Naive thymus-derived CD4-positive, alpha-beta T cell (primary cell): ENCODE measurements at regions not wholly inside any gene's neighbourhood (a gene's known extent, or its start where the extent isn't known, plus 50 kb on each side); places are given as distances from the start of the nearest gene placed in this dataset.
"Not testable (repeated sequence)": the region's sequence is repeated elsewhere in the genome, so short reads cannot be mapped to it uniquely, and the experiment has no call there.

Experiments used
- ATAC-seq: fragments of 150-1000 bp; cut with Tn5 transposase; 2 replicates; pipeline ENCODE4 v1.10.0; 2021; ENCODE audit warnings: mild to moderate bottlenecking, moderate library complexity
- CTCF ChIA-PET: fragments of 350-600 bp; sonication (Branson Sonifier 250); formaldehyde crosslinking; loops from one replicate; lab custom pipeline; 2021; ENCODE audit warnings: antibody characterized with exemption; lab: Charles Lee
- POLR2A ChIA-PET: fragments of 350-600 bp; sonication (Branson Sonifier 250); formaldehyde crosslinking; loops from one replicate; lab custom pipeline; 2021; ENCODE audit warnings: antibody characterized with exemption, inconsistent platforms; lab: Charles Lee
- DNase-seq, 9 donors: peaks; one replicate each; pipeline versions ENCODE4 v3.0.0 to v3.0.0-alpha.2; 2020 to 2022; ENCODE audit warnings: mixed read lengths in 1 of 9
- H3K27ac ChIP-seq: one replicate; pipeline ENCODE4 v1.7.0; 2013; ENCODE audit warnings: mild to moderate bottlenecking, low read depth, low read length, moderate library complexity
- H3K27me3 ChIP-seq, 2 donors: one replicate each; pipeline ENCODE4 v1.7.0; 2013; ENCODE audit warnings: low read length in 2 of 2, mild to moderate bottlenecking in 2 of 2, moderate library complexity in 2 of 2; ENCODE audit not compliant: control insufficient read depth in 2 of 2, insufficient read depth in 2 of 2
- H3K36me3 ChIP-seq, 3 experiments: 1 replicate in 2 of 3; 2 replicates in 1 of 3; pipeline ENCODE4 v1.7.0; 2013; ENCODE audit warnings: low read length in 3 of 3, mild to moderate bottlenecking in 3 of 3, moderate library complexity in 1 of 3; ENCODE audit not compliant: insufficient read depth in 3 of 3, control insufficient read depth in 2 of 3
- H3K4me1 ChIP-seq, 2 donors: one replicate each; pipeline ENCODE4 v1.7.0; 2013; ENCODE audit warnings: low read length in 2 of 2, mild to moderate bottlenecking in 2 of 2, moderate library complexity in 1 of 2; ENCODE audit not compliant: control insufficient read depth in 2 of 2, insufficient read depth in 2 of 2
- H3K4me3 ChIP-seq: 2 replicates; pipeline ENCODE4 v1.7.0; 2013; ENCODE audit warnings: mild to moderate bottlenecking, low read length
- H3K9me3 ChIP-seq, 3 experiments: 1 replicate in 2 of 3; 2 replicates in 1 of 3; pipeline ENCODE4 v1.7.0; 2013; ENCODE audit warnings: low read length in 3 of 3; ENCODE audit not compliant: control insufficient read depth in 2 of 3
- H3K27ac Mint-ChIP-seq, 9 donors: one replicate each; pipeline ENCODE4 v1.8.0; 2020 to 2022; ENCODE audit warnings: mixed read lengths in 9 of 9, mild to moderate bottlenecking in 8 of 9, moderate library complexity in 5 of 9, inconsistent platforms in 2 of 9
- H3K27me3 Mint-ChIP-seq, 5 donors: one replicate each; pipeline ENCODE4 v1.8.0; 2021 to 2022; ENCODE audit warnings: mixed read lengths in 5 of 5, mild to moderate bottlenecking in 1 of 5
- H3K36me3 Mint-ChIP-seq, 5 donors: one replicate each; pipeline ENCODE4 v1.8.0; 2020 to 2022; ENCODE audit warnings: mixed read lengths in 5 of 5, mild to moderate bottlenecking in 3 of 5, inconsistent platforms in 1 of 5
- H3K4me1 Mint-ChIP-seq, 7 donors: one replicate each; pipeline ENCODE4 v1.8.0; 2020 to 2022; ENCODE audit warnings: mixed read lengths in 7 of 7, mild to moderate bottlenecking in 3 of 7, inconsistent platforms in 1 of 7
- H3K4me3 Mint-ChIP-seq, 10 donors: one replicate each; pipeline ENCODE4 v1.8.0; 2020 to 2022; ENCODE audit warnings: mild to moderate bottlenecking in 10 of 10, mixed read lengths in 10 of 10, moderate library complexity in 6 of 10, inconsistent platforms in 2 of 10
- H3K9me3 Mint-ChIP-seq, 11 donors: one replicate each; pipeline ENCODE4 v1.8.0; 2020 to 2022; ENCODE audit warnings: mixed read lengths in 11 of 11, mild to moderate bottlenecking in 4 of 11, inconsistent platforms in 1 of 11, moderate library complexity in 1 of 11
- intact Hi-C, 2 donors: fragments of 100-400 bp; cut with micrococcal nuclease; formaldehyde crosslinking; loops; one replicate each; pipeline ENCODE4 v1.15.1; 2023

DNA sequence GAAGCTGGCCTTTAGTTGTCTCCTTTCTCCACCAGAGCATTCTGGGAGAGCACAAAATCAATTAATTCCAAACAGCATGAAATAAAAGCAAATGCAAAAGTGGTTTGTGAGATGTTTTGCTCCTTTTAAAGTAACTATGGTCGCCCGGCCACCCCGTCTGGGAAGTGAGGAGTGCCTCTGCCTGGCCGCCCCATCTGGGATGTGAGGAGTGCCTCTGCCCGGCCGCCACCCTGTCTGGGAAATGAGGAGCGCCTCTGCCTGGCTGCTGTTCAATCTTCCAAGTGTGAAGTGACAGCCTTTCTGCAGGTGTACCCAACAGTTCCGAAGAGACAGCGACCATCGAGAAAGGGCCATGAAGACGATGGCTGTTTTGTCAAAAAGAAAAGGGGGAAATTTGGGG is 381.3 kb upstream of the FGF16 start:
- no peak overlapping the region for H3K27ac Mint-ChIP-seq
- CTCF ChIA-PET, result no interaction called here
- DNase-seq (no peak), ATAC-seq (no peak)
- no peak overlapping the region for H3K27ac ChIP-seq
- peaks cover 0 to 4% (median 0%) of the 10 kb centered on the region in 5 donors for H3K27me3 Mint-ChIP-seq
- POLR2A ChIA-PET, result no interaction called here
- no peaks in the 10 kb centered on the region for H3K36me3 Mint-ChIP-seq
- H3K4me1 ChIP-seq, result no peaks in the 10 kb centered on the region
- no peaks in the 10 kb centered on the region for H3K36me3 ChIP-seq
- H3K9me3 ChIP-seq, result no peaks in the 10 kb centered on the region
- no peaks in the 10 kb centered on the region for H3K27me3 ChIP-seq
- no peak overlapping the region for H3K4me3 Mint-ChIP-seq
- peaks cover 0 to 1% (median 0%) of the 10 kb centered on the region in 11 donors for H3K9me3 Mint-ChIP-seq
- H3K4me3 ChIP-seq, result no peak overlapping the region
- intact Hi-C loops, result no loop called here
- H3K4me1 Mint-ChIP-seq, result peaks cover 5 to 15% (median 8%) of the 10 kb centered on the region in 7 donors

DNA sequence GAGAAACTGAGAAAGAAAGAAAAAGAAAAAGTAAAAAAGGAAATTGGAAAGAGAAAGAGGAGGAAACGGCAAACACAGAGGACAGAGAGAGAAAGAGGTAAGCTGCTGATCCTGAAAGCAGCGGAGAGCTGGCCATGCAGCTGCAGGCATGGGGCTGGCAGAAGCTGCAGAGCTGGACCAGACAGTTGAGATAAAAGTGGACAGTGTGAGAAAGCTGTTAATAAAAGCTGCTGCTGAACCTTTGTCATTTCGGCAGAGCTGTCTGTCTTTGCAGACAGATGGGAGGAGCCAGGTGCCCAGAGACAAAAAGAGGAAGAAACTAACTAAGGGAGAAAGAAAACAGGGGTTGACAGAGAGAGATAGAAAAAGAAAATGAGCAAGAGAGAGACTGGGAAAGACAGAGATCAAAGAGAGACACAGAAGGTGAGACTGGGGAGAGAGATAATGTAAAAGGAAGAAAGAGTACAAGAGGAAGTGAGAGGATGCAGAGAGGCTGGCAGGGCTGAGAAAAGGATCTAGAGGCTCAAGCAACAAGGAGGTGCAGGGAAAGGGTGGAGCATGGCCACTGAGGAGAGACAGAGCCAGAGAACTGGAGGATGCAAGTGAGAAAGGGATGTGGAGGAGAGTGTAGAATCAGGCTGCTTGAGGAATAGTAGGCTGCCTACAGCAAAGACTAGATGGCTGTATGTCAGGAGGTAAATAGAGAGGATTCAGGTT is 376.8 kb upstream of the FGF16 start:
- Mint-ChIP-seq H3K27me3 (peaks cover 0 to 4% (median 0%) of the 10 kb centered on the region in 5 donors), H3K27ac (peak overlapping the region in 2 of 9 donors; percentile 36 to 50), H3K4me3 (peak overlapping the region in 4 of 10 donors; percentile 0 to 66 (median 10)), H3K4me1 (peaks cover 5 to 15% (median 8%) of the 10 kb centered on the region in 7 donors), H3K36me3 (peaks cover 0 to under 1% (median 0%) of the 10 kb centered on the region in 5 donors), H3K9me3 (peaks cover 0 to 4% (median 0%) of the 10 kb centered on the region in 11 donors)
- Histone ChIP-seq H3K9me3 (no peaks in the 10 kb centered on the region), H3K4me3 (no peak overlapping the region), H3K27ac (no peak overlapping the region), H3K4me1 (no peaks in the 10 kb centered on the region), H3K36me3 (no peaks in the 10 kb centered on the region), H3K27me3 (no peaks in the 10 kb centered on the region)
- DNase-seq (no peak), ATAC-seq (no peak)
- intact Hi-C loops, result no loop called here
- CTCF ChIA-PET, result no interaction called here
- POLR2A ChIA-PET, result no interaction called here

DNA sequence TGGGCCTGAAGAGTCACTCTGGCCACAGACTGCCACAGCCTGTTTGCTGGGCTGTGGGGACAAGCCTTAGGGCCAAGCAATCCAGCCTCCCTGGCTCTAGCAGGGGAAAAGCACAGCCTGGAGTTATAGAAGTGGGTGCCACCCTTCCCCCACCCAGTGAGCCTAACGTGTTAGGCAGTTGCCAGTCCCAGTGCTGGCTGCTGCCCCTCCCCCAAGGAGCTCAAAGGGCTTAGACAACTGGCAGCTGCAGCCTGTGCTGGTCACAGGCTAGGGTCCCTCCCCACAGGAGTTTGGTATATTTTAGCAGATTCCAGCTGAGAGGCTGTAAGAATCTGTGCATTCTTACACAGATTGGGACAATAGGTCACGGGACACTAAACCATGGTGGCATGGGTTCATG is 370.3 kb upstream of the FGF16 start:
- DNase-seq (no peak), ATAC-seq (no peak)
- peaks cover 0 to 29% (median 13%) of the 10 kb centered on the region in 11 donors for H3K9me3 Mint-ChIP-seq
- intact Hi-C loops, result no loop called here
- Histone ChIP-seq H3K9me3 (no peaks in the 10 kb centered on the region), H3K27ac (no peak overlapping the region), H3K4me1 (no peaks in the 10 kb centered on the region), H3K36me3 (no peaks in the 10 kb centered on the region), H3K4me3 (no peak overlapping the region), H3K27me3 (no peaks in the 10 kb centered on the region)
- ChIA-PET CTCF (no interaction called here), POLR2A (no interaction called here)
- H3K36me3 Mint-ChIP-seq, result peaks cover 0 to 6% (median 0%) of the 10 kb centered on the region in 5 donors
- no peak overlapping the region for H3K4me3 Mint-ChIP-seq
- no peak overlapping the region for H3K27ac Mint-ChIP-seq
- no peaks in the 10 kb centered on the region for H3K4me1 Mint-ChIP-seq
- peaks cover 0 to 7% (median 0%) of the 10 kb centered on the region in 5 donors for H3K27me3 Mint-ChIP-seq

DNA sequence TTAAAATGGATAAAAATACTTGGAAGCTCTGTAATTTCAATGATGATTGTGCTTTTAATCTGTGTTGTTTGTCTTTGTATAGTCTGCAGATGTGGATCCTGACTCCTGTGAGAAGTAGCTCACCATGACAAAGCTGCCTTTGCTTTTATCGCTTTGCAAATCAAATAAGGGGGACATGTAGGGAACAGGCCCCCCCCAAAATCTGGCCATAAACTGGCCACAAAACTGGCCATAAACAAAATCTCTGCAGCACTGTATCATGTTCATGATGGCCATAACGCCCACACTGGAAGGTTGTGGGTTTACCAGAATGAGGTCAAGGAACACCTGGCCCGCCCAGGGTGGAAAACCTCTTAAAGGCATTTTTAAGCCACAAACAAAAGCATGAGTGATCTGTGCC is 366.0 kb upstream of the FGF16 start:
- H3K36me3 Mint-ChIP-seq, POLR2A ChIA-PET, H3K36me3 ChIP-seq, CTCF ChIA-PET, ATAC-seq, H3K27me3 ChIP-seq, H3K27ac ChIP-seq, H3K4me3 Mint-ChIP-seq, intact Hi-C loops, H3K9me3 ChIP-seq, H3K27ac Mint-ChIP-seq, H3K4me3 ChIP-seq, H3K27me3 Mint-ChIP-seq, H3K4me1 Mint-ChIP-seq, DNase-seq, H3K4me1 ChIP-seq: not testable (repeated sequence)
- peaks cover 0 to 38% (median 15%) of the 10 kb centered on the region in 11 donors for H3K9me3 Mint-ChIP-seq

DNA sequence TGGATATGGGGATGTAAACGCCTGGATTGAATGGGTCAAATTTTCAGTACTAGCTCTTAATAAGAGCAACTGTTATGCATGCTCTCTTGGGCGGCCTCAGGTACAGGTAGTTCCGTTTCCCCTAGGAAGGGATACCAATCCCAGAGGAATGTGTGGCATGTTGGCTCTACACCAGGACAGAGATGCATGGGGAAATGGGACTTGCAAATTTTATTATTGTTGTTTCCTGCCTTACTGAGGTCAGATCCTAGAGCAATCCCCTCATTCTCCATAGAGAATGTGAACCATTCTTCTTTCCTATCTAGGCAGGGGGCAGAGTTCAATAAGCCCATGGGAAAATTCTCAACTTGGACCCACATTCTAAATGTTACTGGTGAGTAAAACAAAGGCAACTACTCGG is 361.8 kb upstream of the FGF16 start:
- intact Hi-C loops, result no loop called here
- CTCF ChIA-PET, result no interaction called here
- no peaks in the 10 kb centered on the region for H3K36me3 Mint-ChIP-seq
- no peaks in the 10 kb centered on the region for H3K4me1 ChIP-seq
- H3K4me3 Mint-ChIP-seq, result no peak overlapping the region
- H3K4me3 ChIP-seq, result no peak overlapping the region
- H3K36me3 ChIP-seq, result no peaks in the 10 kb centered on the region
- H3K9me3 Mint-ChIP-seq, result peaks cover 0 to 24% (median 11%) of the 10 kb centered on the region in 11 donors
- no peak overlapping the region for H3K27ac ChIP-seq
- no peak overlapping the region for H3K27ac Mint-ChIP-seq
- H3K27me3 ChIP-seq, result no peaks in the 10 kb centered on the region
- ATAC-seq, result no peak
- peaks cover 0 to 10% (median 0%) of the 10 kb centered on the region in 5 donors for H3K27me3 Mint-ChIP-seq
- no peak for DNase-seq
- no peaks in the 10 kb centered on the region for H3K4me1 Mint-ChIP-seq
- H3K9me3 ChIP-seq, result no peaks in the 10 kb centered on the region
- POLR2A ChIA-PET, result no interaction called here

DNA sequence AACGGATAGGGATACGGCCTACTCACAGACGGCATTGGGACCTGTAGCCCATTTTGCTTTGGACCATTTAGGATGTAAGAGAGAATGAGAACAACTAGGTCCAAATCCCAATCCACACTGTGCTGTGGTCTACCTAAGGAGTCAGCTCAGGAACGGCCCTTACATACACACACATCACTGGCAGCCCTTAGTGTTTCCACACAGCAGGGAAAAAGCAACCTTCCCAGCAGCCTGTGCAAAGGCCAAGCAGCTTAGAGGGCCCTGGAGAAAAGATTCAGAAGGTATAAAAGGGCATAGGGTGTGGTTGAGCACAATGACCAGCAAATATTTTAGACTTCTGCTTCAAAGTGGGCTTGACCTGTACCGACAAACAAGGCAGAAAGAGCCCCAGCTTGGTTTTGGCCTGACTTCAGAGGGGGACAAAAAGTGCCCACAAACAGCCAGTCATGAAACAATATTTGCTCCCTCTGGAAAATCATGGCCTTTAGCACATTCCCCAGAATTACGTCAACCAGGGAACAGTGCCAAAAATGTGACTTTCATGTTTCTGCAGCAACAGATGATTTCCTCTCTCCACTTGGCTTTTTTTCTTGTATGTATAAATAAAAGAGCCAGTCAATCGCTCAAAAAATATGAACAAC is 359.5 kb upstream of the FGF16 start:
- Mint-ChIP-seq H3K27me3 (peaks cover 0 to 10% (median 6%) of the 10 kb centered on the region in 5 donors), H3K4me3 (no peak overlapping the region), H3K4me1 (no peaks in the 10 kb centered on the region), H3K36me3 (no peaks in the 10 kb centered on the region), H3K9me3 (peaks cover 0 to 5% (median 0%) of the 10 kb centered on the region in 11 donors), H3K27ac (no peak overlapping the region)
- H3K4me1 ChIP-seq, result no peaks in the 10 kb centered on the region
- H3K36me3 ChIP-seq, result no peaks in the 10 kb centered on the region
- POLR2A ChIA-PET, result no interaction called here
- no peak for DNase-seq
- no peak for ATAC-seq
- no peak overlapping the region for H3K27ac ChIP-seq
- H3K27me3 ChIP-seq, result no peaks in the 10 kb centered on the region
- intact Hi-C loops, result no loop called here
- CTCF ChIA-PET, result no interaction called here
- H3K4me3 ChIP-seq, result no peak overlapping the region
- no peaks in the 10 kb centered on the region for H3K9me3 ChIP-seq

DNA sequence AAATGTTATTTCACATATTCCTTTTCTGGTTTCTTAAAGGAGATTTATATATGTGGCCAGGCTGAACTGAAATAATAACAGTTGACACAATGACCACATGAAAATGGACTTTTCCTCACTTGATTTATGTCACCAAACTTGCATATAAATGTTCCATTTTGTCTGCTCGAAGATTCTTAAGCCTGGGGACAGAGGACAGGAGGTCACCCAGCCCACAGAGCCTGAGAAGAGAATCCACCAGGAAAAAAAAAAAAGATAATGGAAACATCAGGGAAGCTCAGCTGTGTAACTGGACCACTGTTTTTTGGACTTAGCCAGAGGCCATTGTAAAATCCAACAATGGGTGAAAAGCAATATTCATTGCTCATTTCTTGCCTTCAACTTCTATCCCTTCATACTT is 359.0 kb upstream of the FGF16 start:
- H3K4me3 Mint-ChIP-seq, result no peak overlapping the region
- ATAC-seq (no peak), DNase-seq (no peak)
- CTCF ChIA-PET, result no interaction called here
- H3K36me3 ChIP-seq, result no peaks in the 10 kb centered on the region
- H3K36me3 Mint-ChIP-seq, result no peaks in the 10 kb centered on the region
- no peaks in the 10 kb centered on the region for H3K27me3 ChIP-seq
- H3K27ac ChIP-seq, result no peak overlapping the region
- POLR2A ChIA-PET, result no interaction called here
- H3K4me3 ChIP-seq, result no peak overlapping the region
- H3K4me1 ChIP-seq, result no peaks in the 10 kb centered on the region
- peaks cover 0 to 5% (median 0%) of the 10 kb centered on the region in 11 donors for H3K9me3 Mint-ChIP-seq
- H3K27me3 Mint-ChIP-seq, result peaks cover 0 to 7% (median 6%) of the 10 kb centered on the region in 5 donors
- no peaks in the 10 kb centered on the region for H3K4me1 Mint-ChIP-seq
- intact Hi-C loops, result no loop called here
- H3K9me3 ChIP-seq, result no peaks in the 10 kb centered on the region
- no peak overlapping the region for H3K27ac Mint-ChIP-seq
